IPS-15b (cell line): ENCODE measurements at regions not wholly inside any gene's neighbourhood (a gene's known extent, or its start where the extent isn't known, plus 50 kb on each side); places are given as distances from the start of the nearest gene placed in this dataset.
"Not testable (repeated sequence)": the region's sequence is repeated elsewhere in the genome, so short reads cannot be mapped to it uniquely, and the experiment has no call there.

Source experiments
- H3K27me3 ChIP-seq: one replicate; pipeline ENCODE4 v1.6.1; 2013; ENCODE audit warnings: low read length; ENCODE audit not compliant: control insufficient read depth, insufficient read depth
- H3K36me3 ChIP-seq: one replicate; pipeline ENCODE4 v1.6.1; 2013; ENCODE audit warnings: low read length; ENCODE audit not compliant: control insufficient read depth, insufficient read depth
- H3K4me1 ChIP-seq: one replicate; pipeline ENCODE4 v1.6.1; 2013; ENCODE audit warnings: mild to moderate bottlenecking, low read length; ENCODE audit not compliant: control insufficient read depth, insufficient read depth
- H3K4me3 ChIP-seq: one replicate; pipeline ENCODE4 v1.5.1; 2013; ENCODE audit warnings: low read depth, low read length
- H3K9ac ChIP-seq: one replicate; pipeline ENCODE4 v1.6.1; 2013; ENCODE audit warnings: low read depth, mild to moderate bottlenecking, low read length
- H3K9me3 ChIP-seq: one replicate; pipeline ENCODE4 v1.6.1; 2013; ENCODE audit warnings: mild to moderate bottlenecking, low read length; ENCODE audit not compliant: control insufficient read depth, insufficient read depth

- H3K9ac ChIP-seq, H3K9me3 ChIP-seq, H3K4me3 ChIP-seq, H3K4me1 ChIP-seq, H3K27me3 ChIP-seq, H3K36me3 ChIP-seq: not testable (repeated sequence)
Observed at GRCh38 chr18:10256276-10256675, 198.2 kb upstream of the APCDD1 start.

- Histone ChIP-seq H3K36me3 (no peaks in the 10 kb centered on the region), H3K4me1 (no peaks in the 10 kb centered on the region), H3K4me3 (no peak overlapping the region), H3K27me3 (no peaks in the 10 kb centered on the region), H3K9ac (no peak overlapping the region), H3K9me3 (no peaks in the 10 kb centered on the region)
Observed at GRCh38 chr18:10258836-10259474, 195.5 kb upstream of the APCDD1 start.

- H3K36me3 ChIP-seq, result no peaks in the 10 kb centered on the region
- H3K4me1 ChIP-seq, result no peaks in the 10 kb centered on the region
- no peak overlapping the region for H3K4me3 ChIP-seq
- H3K27me3 ChIP-seq, result no peaks in the 10 kb centered on the region
- no peaks in the 10 kb centered on the region for H3K9me3 ChIP-seq
- no peak overlapping the region for H3K9ac ChIP-seq
Observed at GRCh38 chr18:10259901-10260300, 194.5 kb upstream of the APCDD1 start.

- Histone ChIP-seq H3K9ac (no peak overlapping the region), H3K4me3 (no peak overlapping the region), H3K27me3 (no peaks in the 10 kb centered on the region), H3K9me3 (no peaks in the 10 kb centered on the region), H3K4me1 (no peaks in the 10 kb centered on the region), H3K36me3 (no peaks in the 10 kb centered on the region)
Observed at GRCh38 chr18:10261344-10262276, 192.8 kb upstream of the APCDD1 start.

GRCh38 chr18:10262566-10262965 is 191.9 kb upstream of the APCDD1 start:
- no peaks in the 10 kb centered on the region for H3K4me1 ChIP-seq
- H3K9ac ChIP-seq, result no peak overlapping the region
- no peaks in the 10 kb centered on the region for H3K9me3 ChIP-seq
- H3K36me3 ChIP-seq, result no peaks in the 10 kb centered on the region
- H3K4me3 ChIP-seq, result no peak overlapping the region
- H3K27me3 ChIP-seq, result no peaks in the 10 kb centered on the region

- Histone ChIP-seq H3K4me3 (no peak overlapping the region), H3K36me3 (no peaks in the 10 kb centered on the region), H3K27me3 (no peaks in the 10 kb centered on the region), H3K9me3 (no peaks in the 10 kb centered on the region), H3K4me1 (no peaks in the 10 kb centered on the region), H3K9ac (no peak overlapping the region)
Observed at GRCh38 chr18:10264260-10264659, 190.2 kb upstream of the APCDD1 start.

- H3K27me3 ChIP-seq, result no peaks in the 10 kb centered on the region
- no peaks in the 10 kb centered on the region for H3K4me1 ChIP-seq
- no peak overlapping the region for H3K4me3 ChIP-seq
- H3K36me3 ChIP-seq, result no peaks in the 10 kb centered on the region
- no peaks in the 10 kb centered on the region for H3K9me3 ChIP-seq
- no peak overlapping the region for H3K9ac ChIP-seq
Observed at GRCh38 chr18:10265560-10266333, 188.7 kb upstream of the APCDD1 start.

GRCh38 chr18:10266334-10266590 is 188.2 kb upstream of the APCDD1 start:
- H3K36me3 ChIP-seq, result no peaks in the 10 kb centered on the region
- no peaks in the 10 kb centered on the region for H3K27me3 ChIP-seq
- no peaks in the 10 kb centered on the region for H3K9me3 ChIP-seq
- H3K4me3 ChIP-seq, result no peak overlapping the region
- no peak overlapping the region for H3K9ac ChIP-seq
- no peaks in the 10 kb centered on the region for H3K4me1 ChIP-seq

GRCh38 chr18:10269261-10269660 is 185.2 kb upstream of the APCDD1 start:
- no peaks in the 10 kb centered on the region for H3K9me3 ChIP-seq
- H3K9ac ChIP-seq, result no peak overlapping the region
- H3K4me3 ChIP-seq, result no peak overlapping the region
- no peaks in the 10 kb centered on the region for H3K36me3 ChIP-seq
- no peaks in the 10 kb centered on the region for H3K27me3 ChIP-seq
- H3K4me1 ChIP-seq, result no peaks in the 10 kb centered on the region

- H3K9ac ChIP-seq, result no peak overlapping the region
- no peaks in the 10 kb centered on the region for H3K36me3 ChIP-seq
- no peaks in the 10 kb centered on the region for H3K9me3 ChIP-seq
- no peaks in the 10 kb centered on the region for H3K4me1 ChIP-seq
- H3K4me3 ChIP-seq, result no peak overlapping the region
- H3K27me3 ChIP-seq, result no peaks in the 10 kb centered on the region
Observed at GRCh38 chr18:10270151-10270571, 184.3 kb upstream of the APCDD1 start.

- Histone ChIP-seq H3K36me3 (no peaks in the 10 kb centered on the region), H3K27me3 (no peaks in the 10 kb centered on the region), H3K4me1 (no peaks in the 10 kb centered on the region), H3K9me3 (no peaks in the 10 kb centered on the region), H3K4me3 (no peak overlapping the region), H3K9ac (no peak overlapping the region)
Observed at GRCh38 chr18:10271481-10271880, 183.0 kb upstream of the APCDD1 start.

GRCh38 chr18:10274301-10274700 is 180.1 kb upstream of the APCDD1 start:
- Histone ChIP-seq H3K27me3 (no peaks in the 10 kb centered on the region), H3K36me3 (no peaks in the 10 kb centered on the region), H3K4me3 (no peak overlapping the region), H3K4me1 (no peaks in the 10 kb centered on the region), H3K9ac (no peak overlapping the region), H3K9me3 (no peaks in the 10 kb centered on the region)
